ENCODE measurements at regions not wholly inside any gene's neighbourhood (a gene's known extent, or its start where the extent isn't known, plus 50 kb on each side); places are given as distances from the start of the nearest gene placed in this dataset.

DNA sequence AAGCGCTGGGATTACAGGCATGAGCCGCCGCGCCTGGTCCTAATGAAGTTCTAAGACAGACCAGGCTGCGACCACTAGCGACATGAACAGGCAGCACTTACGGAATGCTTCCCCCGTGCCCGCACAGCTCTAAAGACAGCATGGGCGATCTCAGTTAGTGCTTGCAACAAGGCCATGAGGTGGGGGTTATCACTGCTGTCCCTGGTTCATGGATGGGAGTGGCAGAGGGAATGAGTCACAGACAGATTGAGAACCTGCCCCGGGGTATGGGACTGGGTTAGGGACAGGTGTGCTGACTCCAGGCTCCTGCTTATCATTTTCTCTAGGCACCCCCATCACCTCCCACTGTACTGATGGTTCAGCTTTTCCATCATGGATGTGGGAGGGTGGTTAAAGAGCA lies 160.9 kb downstream of the VRK1 start:
- POLR2A ChIA-PET = no interaction called here
- Histone ChIP-seq H4K20me1 (ENCODE audit: insufficient read depth) (no peaks in the 10 kb centered on the region), H3K9ac (no peak overlapping the region), H3K27me3 (ENCODE audit: insufficient read depth) (no peaks in the 10 kb centered on the region), H3K9me3 (no peaks in the 10 kb centered on the region), H3F3A (replicated peaks; ENCODE audit: insufficient read depth) (no peaks in the 10 kb centered on the region), H2AFZ (ENCODE audit: low read depth) (no peak overlapping the region), H3K79me2 (ENCODE audit: insufficient read depth) (no peaks in the 10 kb centered on the region), H3K4me1 (ENCODE audit: control insufficient read depth in 1 of 2, insufficient read depth in 2 of 2, low read depth in 1 of 2, low read length in 1 of 2) (no peaks in the 10 kb centered on the region), H3K9me2 (no peaks in the 10 kb centered on the region), H3K36me3 (replicated peaks in 1 of 2; ENCODE audit: control insufficient read depth in 1 of 2, insufficient read depth in 2 of 2, low read length in 1 of 2) (no peaks in the 10 kb centered on the region), H3K4me2 (no peak overlapping the region), H3K27ac (ENCODE audit: low read depth in 2 of 2, low read length in 1 of 2) (no peak overlapping the region), H3K4me3 (ENCODE audit: low read depth in 2 of 2, low read length in 1 of 2) (no peak overlapping the region)
- TF ChIP-seq MXI1 (IDR thresholded peaks at IDR 0.05; ENCODE audit: low read depth, low read length) = no peak
- no peak for TF ChIP-seq USF1 (IDR thresholded peaks at IDR 0.05; ENCODE audit: borderline replicate concordance, low read depth)
- TF ChIP-seq NFIC (IDR thresholded peaks at IDR 0.05; ENCODE audit: borderline replicate concordance) = no peak
- no peak for TF ChIP-seq RFX5 (IDR thresholded peaks at IDR 0.05; ENCODE audit: low read length)
- no peak for TF ChIP-seq SIN3A (IDR thresholded peaks at IDR 0.05; ENCODE audit: borderline replicate concordance, low read depth, low read length)
- no peak for TF ChIP-seq GATA2 (CRISPR knock-in tag; IDR thresholded peaks at IDR 0.05)
- no peak for TF ChIP-seq CHD2 (IDR thresholded peaks at IDR 0.05; ENCODE audit: low read length, partially characterized antibody)
- no peak for TF ChIP-seq ELF1 (IDR thresholded peaks at IDR 0.05)
- TF ChIP-seq PBX3 (IDR thresholded peaks at IDR 0.05) = no peak
- no peak for TF ChIP-seq YY1 (IDR thresholded peaks at IDR 0.05; ENCODE audit: low read depth)
- no peak for TF ChIP-seq GABPA (IDR thresholded peaks at IDR 0.05; ENCODE audit: low read depth)
- TF ChIP-seq JUND (IDR thresholded peaks at IDR 0.05) = no peak
- TF ChIP-seq SMC3 (IDR thresholded peaks at IDR 0.05; ENCODE audit: low read depth, low read length) = no peak
- no peak for DNase-seq
- CTCF ChIA-PET = interaction anchor here (1.0 kb wide), 1 partner anchor 12 kb away, joined by 3 read pairs; no protein-coding TSS in a partner anchor
- WGBS (ENCODE audit: low lambda C conversion rate) = 86% methylated on average over 7 of the region's 11 CpGs

DNA sequence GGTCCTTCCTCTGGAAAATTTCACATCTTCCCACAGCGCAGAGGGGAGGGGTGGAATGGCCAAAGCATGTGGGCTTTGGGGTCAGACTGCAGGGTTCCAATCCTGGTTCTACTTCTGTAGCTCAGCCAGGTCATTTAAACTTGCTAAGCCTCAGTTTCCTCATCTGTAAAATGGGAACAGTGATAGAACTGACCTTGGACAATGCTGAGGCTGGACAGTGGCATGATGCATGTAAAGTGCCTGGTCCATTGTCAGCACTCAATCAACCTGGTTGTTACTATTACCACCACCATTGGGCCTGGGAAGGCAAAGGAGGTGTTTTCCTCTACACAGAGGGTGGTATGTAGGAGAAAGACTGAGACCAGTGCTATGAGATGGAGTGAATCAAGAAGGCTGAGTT lies 162.8 kb downstream of the VRK1 start:
- Histone ChIP-seq H3K36me3 (replicated peaks in 1 of 2; ENCODE audit: control insufficient read depth in 1 of 2, insufficient read depth in 2 of 2, low read length in 1 of 2) (no peaks in the 10 kb centered on the region), H3K27me3 (ENCODE audit: insufficient read depth) (no peaks in the 10 kb centered on the region), H3K4me3 (ENCODE audit: low read depth in 2 of 2, low read length in 1 of 2) (no peak overlapping the region), H2AFZ (ENCODE audit: low read depth) (no peak overlapping the region), H3F3A (replicated peaks; ENCODE audit: insufficient read depth) (no peaks in the 10 kb centered on the region), H3K4me2 (no peak overlapping the region), H3K27ac (ENCODE audit: low read depth in 2 of 2, low read length in 1 of 2) (no peak overlapping the region), H4K20me1 (ENCODE audit: insufficient read depth) (no peaks in the 10 kb centered on the region), H3K9ac (no peak overlapping the region), H3K9me2 (no peaks in the 10 kb centered on the region), H3K4me1 (ENCODE audit: control insufficient read depth in 1 of 2, insufficient read depth in 2 of 2, low read depth in 1 of 2, low read length in 1 of 2) (peaks cover 0 to 3% of the 10 kb centered on the region in 2 experiments; a peak in 1 of 4 replicates), H3K9me3 (no peaks in the 10 kb centered on the region), H3K79me2 (ENCODE audit: insufficient read depth) (no peaks in the 10 kb centered on the region)
- DNase-seq = no peak
- ChIA-PET POLR2A (no interaction called here), CTCF (no interaction called here)
- WGBS (ENCODE audit: low lambda C conversion rate) = 89% methylated on average over 1 of the region's 1 CpG
- TF ChIP-seq ZBTB33 (IDR thresholded peaks at IDR 0.05; ENCODE audit: borderline replicate concordance, low read depth) (no peak), YY1 (IDR thresholded peaks at IDR 0.05; ENCODE audit: low read depth) (no peak), USF2 (IDR thresholded peaks at IDR 0.05; ENCODE audit: borderline replicate concordance, low read depth, low read length) (no peak), POLR2AphosphoS5 (IDR thresholded peaks at IDR 0.05; ENCODE audit: low read depth, low read length) (no peak), EP300 (IDR thresholded peaks at IDR 0.05; ENCODE audit: borderline replicate concordance in 1 of 2, low read depth in 1 of 2, low read length in 1 of 2) (no peak), NRF1 (IDR thresholded peaks at IDR 0.05; ENCODE audit: low read depth, low read length) (no peak), TEAD4 (IDR thresholded peaks at IDR 0.05; ENCODE audit: borderline replicate concordance, insufficient read depth) (no peak), TAF1 (IDR thresholded peaks at IDR 0.05; ENCODE audit: borderline replicate concordance, low read depth, low read length) (no peak), TCF12 (IDR thresholded peaks at IDR 0.05) (no peak), FOXJ3 (CRISPR knock-in tag; IDR thresholded peaks at IDR 0.05) (no peak), MEF2A (IDR thresholded peaks at IDR 0.05; ENCODE audit: borderline replicate concordance, low read depth) (no peak), GATA2 (CRISPR knock-in tag; IDR thresholded peaks at IDR 0.05) (no peak), RFX5 (IDR thresholded peaks at IDR 0.05; ENCODE audit: low read length) (no peak), USF1 (IDR thresholded peaks at IDR 0.05; ENCODE audit: borderline replicate concordance, low read depth) (no peak)
- TF ChIP-seq, protein P1, sequence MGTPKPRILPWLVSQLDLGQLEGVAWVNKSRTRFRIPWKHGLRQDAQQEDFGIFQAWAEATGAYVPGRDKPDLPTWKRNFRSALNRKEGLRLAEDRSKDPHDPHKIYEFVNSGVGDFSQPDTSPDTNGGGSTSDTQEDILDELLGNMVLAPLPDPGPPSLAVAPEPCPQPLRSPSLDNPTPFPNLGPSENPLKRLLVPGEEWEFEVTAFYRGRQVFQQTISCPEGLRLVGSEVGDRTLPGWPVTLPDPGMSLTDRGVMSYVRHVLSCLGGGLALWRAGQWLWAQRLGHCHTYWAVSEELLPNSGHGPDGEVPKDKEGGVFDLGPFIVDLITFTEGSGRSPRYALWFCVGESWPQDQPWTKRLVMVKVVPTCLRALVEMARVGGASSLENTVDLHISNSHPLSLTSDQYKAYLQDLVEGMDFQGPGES (IDR thresholded peaks at IDR 0.05; ENCODE audit: low read depth, low read length) = no peak

All from SK-N-SH (cell line).